AG09309 (cell line): ENCODE measurements at regions not wholly inside any gene's neighbourhood (a gene's known extent, or its start where the extent isn't known, plus 50 kb on each side); places are given as distances from the start of the nearest gene placed in this dataset.
"Not testable (repeated sequence)": the region's sequence is repeated elsewhere in the genome, so short reads cannot be mapped to it uniquely, and the experiment has no call there.

Experiments used
- DNase-seq: peaks from one replicate; pipeline ENCODE4 v3.0.0-alpha.2; 2010; ENCODE audit warnings: low read depth
- H3K4me3 ChIP-seq: 2 replicates; pipeline ENCODE4 v1.5.1; 2011; ENCODE audit warnings: mild to moderate bottlenecking, low read depth, low read length, moderate library complexity; ENCODE audit not compliant: control insufficient read depth
- CTCF ChIP-seq: IDR thresholded peaks from 2 replicates; pipeline ENCODE4 v1.5.1; 2011; ENCODE audit warnings: mild to moderate bottlenecking, low read depth, low read length, inconsistent platforms; ENCODE audit not compliant: insufficient read depth, control insufficient read depth; ENCODE audit errors: missing control alignments

GRCh38 chr7:16369855-16370254 lies 51.5 kb downstream of the CRPPA start:
- DNase-seq: no peak
- H3K4me3 ChIP-seq: no peak overlapping the region
- no peak for TF ChIP-seq CTCF

- not testable (repeated sequence) for H3K4me3 ChIP-seq, DNase-seq
Measured at GRCh38 chr7:16369309-16369708, 52.0 kb downstream of the CRPPA start.

- no peak overlapping the region for H3K4me3 ChIP-seq
- no peak for TF ChIP-seq CTCF
- no peak for DNase-seq
Measured at GRCh38 chr7:16368885-16369284, 52.5 kb downstream of the CRPPA start.

- DNase-seq: no peak
- TF ChIP-seq CTCF: no peak
- no peak overlapping the region for H3K4me3 ChIP-seq
Measured at GRCh38 chr7:16367115-16367514, 54.2 kb downstream of the CRPPA start.

GRCh38 chr7:16365952-16366351 lies 55.4 kb downstream of the CRPPA start:
- TF ChIP-seq CTCF: no peak
- no peak for DNase-seq
- H3K4me3 ChIP-seq: no peak overlapping the region

GRCh38 chr7:16365177-16365576 lies 56.2 kb downstream of the CRPPA start:
- no peak for DNase-seq
- no peak overlapping the region for H3K4me3 ChIP-seq
- no peak for TF ChIP-seq CTCF

- no peak for TF ChIP-seq CTCF
- H3K4me3 ChIP-seq: no peak overlapping the region
- DNase-seq: no peak
Measured at GRCh38 chr7:16359216-16359615, 62.1 kb downstream of the CRPPA start.
